Liver (tissue), 8 donors: ENCODE measurements at regions not wholly inside any gene's neighbourhood (a gene's known extent, or its start where the extent isn't known, plus 50 kb on each side); places are given as distances from the start of the nearest gene placed in this dataset.

Experiments used
- DNase-seq: peaks from one replicate; pipeline ENCODE4 v3.0.0-alpha.2; 2017; ENCODE audit warnings: low spot score
- H3K27ac ChIP-seq, 2 donors: one replicate each; pipeline ENCODE4 v1.7.0; 2013; ENCODE audit warnings: inconsistent platforms in 2 of 2, low read length in 2 of 2, control low read depth in 1 of 2, low read depth in 1 of 2, mild to moderate bottlenecking in 1 of 2
- H3K27me3 ChIP-seq, 4 donors: one replicate each; pipeline versions ENCODE4 v1.6.1 to v1.7.0; 2013; ENCODE audit warnings: low read length in 3 of 4, inconsistent platforms in 1 of 4, mild to moderate bottlenecking in 1 of 4, moderate library complexity in 1 of 4; ENCODE audit not compliant: control insufficient read depth in 4 of 4, insufficient read depth in 4 of 4
- H3K36me3 ChIP-seq, 4 donors: one replicate each; pipeline versions ENCODE4 v1.6.1 to v1.7.0; 2013; ENCODE audit warnings: low read length in 3 of 4, mild to moderate bottlenecking in 3 of 4, low read depth in 1 of 4, moderate library complexity in 1 of 4; ENCODE audit not compliant: control insufficient read depth in 4 of 4, insufficient read depth in 3 of 4
- H3K4me1 ChIP-seq, 4 donors: one replicate each; pipeline versions ENCODE4 v1.6.1 to v1.7.0; 2013; ENCODE audit warnings: low read length in 3 of 4, mild to moderate bottlenecking in 3 of 4, moderate library complexity in 1 of 4; ENCODE audit not compliant: control insufficient read depth in 4 of 4, insufficient read depth in 4 of 4
- H3K4me3 ChIP-seq, 3 donors: one replicate each; pipeline versions ENCODE4 v1.6.1 to v1.7.0; 2013; ENCODE audit warnings: low read length in 3 of 3, control low read depth in 1 of 3, low read depth in 1 of 3, mild to moderate bottlenecking in 1 of 3
- H3K9ac ChIP-seq, 2 donors: one replicate each; pipeline ENCODE4 v1.7.0; 2013; ENCODE audit warnings: low read length in 2 of 2, mild to moderate bottlenecking in 2 of 2, moderate library complexity in 2 of 2, control low read depth in 1 of 2, low read depth in 1 of 2
- H3K9me3 ChIP-seq, 4 donors: one replicate each; pipeline versions ENCODE4 v1.6.1 to v1.7.0; 2013; ENCODE audit warnings: low read length in 3 of 4; ENCODE audit not compliant: control insufficient read depth in 4 of 4
- EGR1 ChIP-seq, 2 donors: IDR thresholded peaks; 2 replicates each; pipeline ENCODE4 v1.6.1; 2016 to 2018; ENCODE audit warnings: antibody characterized with exemption in 2 of 2, low read depth in 2 of 2
- FOXA1 ChIP-seq: IDR thresholded peaks from 2 replicates; pipeline ENCODE4 v1.6.1; 2016; ENCODE audit warnings: antibody characterized with exemption
- GABPA ChIP-seq, 2 donors: IDR thresholded peaks in 1 of 2; conservative IDR thresholded peaks in 1 of 2; 2 replicates each; pipeline ENCODE4 v1.6.1; 2016; ENCODE audit warnings: antibody characterized with exemption in 2 of 2, mild to moderate bottlenecking in 1 of 2, moderate library complexity in 1 of 2
- HNF4A ChIP-seq, 2 donors: conservative IDR thresholded peaks; 2 replicates each; pipeline ENCODE4 v1.6.1; 2016; ENCODE audit warnings: antibody characterized with exemption in 2 of 2, mild to moderate bottlenecking in 2 of 2
- HNF4G ChIP-seq: IDR thresholded peaks from 2 replicates; pipeline ENCODE4 v1.6.1; 2016; ENCODE audit warnings: antibody characterized with exemption
- NR2F2 ChIP-seq: IDR thresholded peaks from 2 replicates; pipeline ENCODE4 v1.6.1; 2016; ENCODE audit warnings: antibody characterized with exemption
- RAD21 ChIP-seq, 2 donors: IDR thresholded peaks; 2 replicates each; pipeline ENCODE4 v1.6.1; 2016; ENCODE audit warnings: antibody characterized with exemption in 2 of 2, mild to moderate bottlenecking in 2 of 2
- RXRA ChIP-seq, 2 donors: IDR thresholded peaks; 2 replicates each; pipeline ENCODE4 v1.6.1; 2017 to 2018; ENCODE audit warnings: antibody characterized with exemption in 2 of 2, mild to moderate bottlenecking in 1 of 2
- TAF1 ChIP-seq: conservative IDR thresholded peaks from 2 replicates; pipeline ENCODE4 v1.6.1; 2016; ENCODE audit warnings: antibody characterized with exemption, mild to moderate bottlenecking
- YY1 ChIP-seq: IDR thresholded peaks from 2 replicates; pipeline ENCODE4 v1.6.1; 2016; ENCODE audit warnings: antibody characterized with exemption, mild to moderate bottlenecking
- WGBS: extraction: QIAGEN DNeasy Blood & Tissue Kit; methylation state at CpG from one replicate; pipeline ENCODE4 v1.1.7; 2013; 5-methylcytosine and 5-hydroxymethylcytosine counted together
- TF ChIP-seq, protein P1 (sequence below): IDR thresholded peaks from 2 replicates; pipeline ENCODE4 v1.6.1; 2016; ENCODE audit warnings: antibody characterized with exemption
- TF ChIP-seq, protein P2 (sequence below): IDR thresholded peaks from 2 replicates; pipeline ENCODE4 v1.6.1; 2016; ENCODE audit warnings: antibody characterized with exemption
- TF ChIP-seq, protein P3 (sequence below): fragments of 150-350 bp; IDR thresholded peaks from 2 replicates; pipeline ENCODE4 v1.5.1; 2017; ENCODE audit warnings: improper control_type of control experiment, low read depth, low read length; ENCODE audit not compliant: missing input control
- TF ChIP-seq, protein P4 (sequence below): IDR thresholded peaks from 2 replicates; pipeline ENCODE4 v1.6.1; 2016; ENCODE audit warnings: antibody characterized with exemption, mild to moderate bottlenecking
- TF ChIP-seq, protein P5 (sequence below): IDR thresholded peaks from 2 replicates; pipeline ENCODE4 v1.6.1; 2016; ENCODE audit warnings: antibody characterized with exemption
- donor health status: healthy.
- donor health status: healthy.
- donor health status: healthy.
- donor health status: healthy.
- donor health status: healthy.

DNA sequence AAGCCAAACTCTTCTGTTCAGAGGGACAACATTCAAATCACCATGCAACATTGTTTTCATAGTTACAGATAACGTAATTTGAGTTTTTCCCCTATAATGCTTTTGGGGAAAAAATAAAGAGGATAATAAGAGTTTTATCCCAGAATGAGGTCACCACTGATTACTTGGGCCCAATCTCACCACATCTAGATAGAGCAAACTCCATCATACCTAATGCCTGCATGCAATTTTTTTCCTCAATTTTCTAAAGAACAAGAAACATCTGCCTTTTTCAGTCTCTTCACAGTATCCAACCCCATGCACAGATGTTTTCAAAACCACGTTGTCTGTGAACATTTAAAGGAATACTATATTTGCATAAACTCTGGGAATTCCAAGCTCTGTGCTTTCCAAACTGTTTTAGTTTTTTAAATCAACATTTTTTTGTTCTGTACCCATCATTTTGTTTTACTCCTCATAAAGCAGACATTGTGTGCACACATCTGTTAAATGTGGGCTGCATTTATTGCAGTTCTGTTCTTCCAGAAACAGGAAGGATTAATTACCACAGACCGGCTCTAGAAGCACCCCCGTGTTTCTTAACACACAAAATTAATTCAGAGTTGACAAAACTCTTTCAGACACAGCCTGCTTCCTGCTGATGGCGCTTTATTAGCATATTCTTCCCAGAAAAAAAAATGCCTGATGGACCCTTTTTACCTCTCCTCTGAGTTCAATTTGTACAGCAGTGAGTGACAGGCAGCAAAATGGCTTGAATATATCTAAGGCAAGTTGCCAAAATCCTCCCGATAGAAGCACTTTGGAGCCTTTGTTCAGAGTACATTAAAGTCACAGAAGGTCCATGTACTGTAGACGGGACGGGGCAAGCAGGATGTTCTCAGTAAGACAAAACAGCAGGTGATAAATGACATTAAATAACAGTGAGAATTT lies 1171.9 kb downstream of the EFNB2 start (continued):
- TF ChIP-seq, protein P1, sequence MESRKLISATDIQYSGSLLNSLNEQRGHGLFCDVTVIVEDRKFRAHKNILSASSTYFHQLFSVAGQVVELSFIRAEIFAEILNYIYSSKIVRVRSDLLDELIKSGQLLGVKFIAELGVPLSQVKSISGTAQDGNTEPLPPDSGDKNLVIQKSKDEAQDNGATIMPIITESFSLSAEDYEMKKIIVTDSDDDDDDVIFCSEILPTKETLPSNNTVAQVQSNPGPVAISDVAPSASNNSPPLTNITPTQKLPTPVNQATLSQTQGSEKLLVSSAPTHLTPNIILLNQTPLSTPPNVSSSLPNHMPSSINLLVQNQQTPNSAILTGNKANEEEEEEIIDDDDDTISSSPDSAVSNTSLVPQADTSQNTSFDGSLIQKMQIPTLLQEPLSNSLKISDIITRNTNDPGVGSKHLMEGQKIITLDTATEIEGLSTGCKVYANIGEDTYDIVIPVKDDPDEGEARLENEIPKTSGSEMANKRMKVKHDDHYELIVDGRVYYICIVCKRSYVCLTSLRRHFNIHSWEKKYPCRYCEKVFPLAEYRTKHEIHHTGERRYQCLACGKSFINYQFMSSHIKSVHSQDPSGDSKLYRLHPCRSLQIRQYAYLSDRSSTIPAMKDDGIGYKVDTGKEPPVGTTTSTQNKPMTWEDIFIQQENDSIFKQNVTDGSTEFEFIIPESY, result no peak
- TF ChIP-seq YY1, result no peak
- TF ChIP-seq EGR1 (IDR thresholded peaks at IDR 0.05; ENCODE audit: low read depth in 2 of 2), result no peak
- TF ChIP-seq GABPA (IDR thresholded peaks at IDR 0.05 in 1 of 2, conservative IDR thresholded peaks at IDR 0.05 in 1 of 2), result no peak
- no peak for TF ChIP-seq NR2F2
- TF ChIP-seq, protein P2, sequence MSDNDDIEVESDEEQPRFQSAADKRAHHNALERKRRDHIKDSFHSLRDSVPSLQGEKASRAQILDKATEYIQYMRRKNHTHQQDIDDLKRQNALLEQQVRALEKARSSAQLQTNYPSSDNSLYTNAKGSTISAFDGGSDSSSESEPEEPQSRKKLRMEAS, result no peak

DNA sequence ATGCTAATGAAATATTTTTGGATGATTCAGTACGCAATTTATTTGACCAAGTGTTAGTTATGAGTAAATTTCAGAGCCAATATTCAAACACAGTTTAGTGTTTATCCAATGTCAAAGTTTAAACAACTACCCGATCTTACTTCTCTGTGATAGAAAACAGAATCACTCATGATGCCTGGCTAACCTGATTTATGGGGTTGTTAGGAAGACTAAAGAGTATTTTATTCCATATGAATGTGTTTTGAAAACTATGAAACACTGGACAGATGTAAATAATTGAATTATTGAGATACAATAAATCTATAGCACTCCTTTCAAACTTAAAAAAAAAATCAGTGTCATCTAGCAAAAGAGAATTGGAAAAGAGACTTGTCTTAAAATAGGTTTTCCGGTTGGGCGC lies 1181.8 kb downstream of the EFNB2 start:
- WGBS, result 69% methylated on average over 4 of the region's 4 CpGs
- no peak for TF ChIP-seq HNF4A (conservative IDR thresholded peaks at IDR 0.05)
- no peak for TF ChIP-seq RAD21 (IDR thresholded peaks at IDR 0.05)
- no peak for TF ChIP-seq RXRA (IDR thresholded peaks at IDR 0.05)
- TF ChIP-seq, protein P3, sequence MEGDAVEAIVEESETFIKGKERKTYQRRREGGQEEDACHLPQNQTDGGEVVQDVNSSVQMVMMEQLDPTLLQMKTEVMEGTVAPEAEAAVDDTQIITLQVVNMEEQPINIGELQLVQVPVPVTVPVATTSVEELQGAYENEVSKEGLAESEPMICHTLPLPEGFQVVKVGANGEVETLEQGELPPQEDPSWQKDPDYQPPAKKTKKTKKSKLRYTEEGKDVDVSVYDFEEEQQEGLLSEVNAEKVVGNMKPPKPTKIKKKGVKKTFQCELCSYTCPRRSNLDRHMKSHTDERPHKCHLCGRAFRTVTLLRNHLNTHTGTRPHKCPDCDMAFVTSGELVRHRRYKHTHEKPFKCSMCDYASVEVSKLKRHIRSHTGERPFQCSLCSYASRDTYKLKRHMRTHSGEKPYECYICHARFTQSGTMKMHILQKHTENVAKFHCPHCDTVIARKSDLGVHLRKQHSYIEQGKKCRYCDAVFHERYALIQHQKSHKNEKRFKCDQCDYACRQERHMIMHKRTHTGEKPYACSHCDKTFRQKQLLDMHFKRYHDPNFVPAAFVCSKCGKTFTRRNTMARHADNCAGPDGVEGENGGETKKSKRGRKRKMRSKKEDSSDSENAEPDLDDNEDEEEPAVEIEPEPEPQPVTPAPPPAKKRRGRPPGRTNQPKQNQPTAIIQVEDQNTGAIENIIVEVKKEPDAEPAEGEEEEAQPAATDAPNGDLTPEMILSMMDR, result no peak
- no peak overlapping the region for H3K9ac ChIP-seq
- DNase-seq, result no peak
- H3K36me3 ChIP-seq, result no peaks in the 10 kb centered on the region
- H3K27me3 ChIP-seq, result no peaks in the 10 kb centered on the region
- H3K9me3 ChIP-seq, result no peaks in the 10 kb centered on the region
- no peak overlapping the region for H3K4me3 ChIP-seq
- no peak overlapping the region for H3K27ac ChIP-seq
- no peaks in the 10 kb centered on the region for H3K4me1 ChIP-seq

DNA sequence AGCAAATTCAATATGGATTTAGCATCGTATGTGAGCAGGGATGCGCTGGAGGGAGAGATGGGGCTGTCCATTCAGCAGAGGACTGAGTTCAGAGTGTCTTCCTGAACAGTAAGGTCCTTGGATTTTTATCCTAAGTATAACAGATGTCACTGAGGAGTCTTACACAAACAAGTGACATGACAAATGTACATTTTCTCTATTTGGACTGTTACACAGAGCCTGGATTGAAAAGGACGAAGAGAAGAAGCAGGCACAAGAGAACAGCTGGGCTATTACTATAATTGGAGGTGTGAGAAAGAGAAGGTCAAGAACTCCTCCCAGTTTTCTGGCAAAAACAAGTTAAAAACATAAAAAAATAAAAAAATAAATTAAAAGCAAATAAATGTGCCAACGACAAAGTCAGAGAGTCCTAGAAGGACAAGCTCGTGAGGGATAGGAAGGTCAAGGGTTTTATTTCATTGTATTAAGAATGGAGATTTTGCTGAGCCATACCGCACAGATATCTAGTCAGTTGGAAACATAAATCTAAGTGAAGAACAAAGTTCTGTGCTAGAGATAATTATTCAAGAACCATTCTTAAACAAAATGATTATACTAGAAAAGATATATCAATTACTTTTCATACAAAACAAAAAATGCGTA lies 1186.3 kb downstream of the EFNB2 start:
- Histone ChIP-seq H3K27me3 (no peaks in the 10 kb centered on the region), H3K9me3 (no peaks in the 10 kb centered on the region), H3K4me3 (no peak overlapping the region), H3K36me3 (no peaks in the 10 kb centered on the region), H3K9ac (no peak overlapping the region), H3K27ac (no peak overlapping the region), H3K4me1 (no peaks in the 10 kb centered on the region)
- no peak for DNase-seq
- WGBS, result 75% methylated on average over 7 of the region's 7 CpGs
- TF ChIP-seq TAF1, result no peak
- no peak for TF ChIP-seq EGR1 (IDR thresholded peaks at IDR 0.05; ENCODE audit: low read depth in 2 of 2)
- TF ChIP-seq, protein P4, sequence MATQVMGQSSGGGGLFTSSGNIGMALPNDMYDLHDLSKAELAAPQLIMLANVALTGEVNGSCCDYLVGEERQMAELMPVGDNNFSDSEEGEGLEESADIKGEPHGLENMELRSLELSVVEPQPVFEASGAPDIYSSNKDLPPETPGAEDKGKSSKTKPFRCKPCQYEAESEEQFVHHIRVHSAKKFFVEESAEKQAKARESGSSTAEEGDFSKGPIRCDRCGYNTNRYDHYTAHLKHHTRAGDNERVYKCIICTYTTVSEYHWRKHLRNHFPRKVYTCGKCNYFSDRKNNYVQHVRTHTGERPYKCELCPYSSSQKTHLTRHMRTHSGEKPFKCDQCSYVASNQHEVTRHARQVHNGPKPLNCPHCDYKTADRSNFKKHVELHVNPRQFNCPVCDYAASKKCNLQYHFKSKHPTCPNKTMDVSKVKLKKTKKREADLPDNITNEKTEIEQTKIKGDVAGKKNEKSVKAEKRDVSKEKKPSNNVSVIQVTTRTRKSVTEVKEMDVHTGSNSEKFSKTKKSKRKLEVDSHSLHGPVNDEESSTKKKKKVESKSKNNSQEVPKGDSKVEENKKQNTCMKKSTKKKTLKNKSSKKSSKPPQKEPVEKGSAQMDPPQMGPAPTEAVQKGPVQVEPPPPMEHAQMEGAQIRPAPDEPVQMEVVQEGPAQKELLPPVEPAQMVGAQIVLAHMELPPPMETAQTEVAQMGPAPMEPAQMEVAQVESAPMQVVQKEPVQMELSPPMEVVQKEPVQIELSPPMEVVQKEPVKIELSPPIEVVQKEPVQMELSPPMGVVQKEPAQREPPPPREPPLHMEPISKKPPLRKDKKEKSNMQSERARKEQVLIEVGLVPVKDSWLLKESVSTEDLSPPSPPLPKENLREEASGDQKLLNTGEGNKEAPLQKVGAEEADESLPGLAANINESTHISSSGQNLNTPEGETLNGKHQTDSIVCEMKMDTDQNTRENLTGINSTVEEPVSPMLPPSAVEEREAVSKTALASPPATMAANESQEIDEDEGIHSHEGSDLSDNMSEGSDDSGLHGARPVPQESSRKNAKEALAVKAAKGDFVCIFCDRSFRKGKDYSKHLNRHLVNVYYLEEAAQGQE, result no peak
- no peak for TF ChIP-seq RXRA (IDR thresholded peaks at IDR 0.05)
- TF ChIP-seq, protein P5, sequence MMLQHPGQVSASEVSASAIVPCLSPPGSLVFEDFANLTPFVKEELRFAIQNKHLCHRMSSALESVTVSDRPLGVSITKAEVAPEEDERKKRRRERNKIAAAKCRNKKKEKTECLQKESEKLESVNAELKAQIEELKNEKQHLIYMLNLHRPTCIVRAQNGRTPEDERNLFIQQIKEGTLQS, result no peak
- TF ChIP-seq HNF4A (conservative IDR thresholded peaks at IDR 0.05), result no peak
- no peak for TF ChIP-seq HNF4G
- TF ChIP-seq RAD21 (IDR thresholded peaks at IDR 0.05), result no peak
- TF ChIP-seq, protein P1, result no peak
- TF ChIP-seq, protein P3, result no peak
- no peak for TF ChIP-seq FOXA1
